H1 (cell line): ENCODE measurements at regions not wholly inside any gene's neighbourhood (a gene's known extent, or its start where the extent isn't known, plus 50 kb on each side); places are given as distances from the start of the nearest gene placed in this dataset.
"Not testable (repeated sequence)": the region's sequence is repeated elsewhere in the genome, so short reads cannot be mapped to it uniquely, and the experiment has no call there.

Experiments
- CTCF ChIA-PET: fragments of 300-600 bp; sonication (Branson Sonifier 250); formaldehyde crosslinking; loops from one replicate; lab custom pipeline; 2021; ENCODE audit not compliant: partially characterized antibody; lab: Charles Lee
- POLR2A ChIA-PET: fragments of 300-600 bp; sonication (Branson Sonifier 250); formaldehyde crosslinking; loops from one replicate; lab custom pipeline; 2021; ENCODE audit warnings: inconsistent platforms; ENCODE audit not compliant: partially characterized antibody; lab: Charles Lee
- DNase-seq, 2 experiments: peaks; one replicate each; pipeline versions ENCODE4 v3.0.0 to v3.0.0-alpha.2; 2010 to 2022; ENCODE audit warnings: low spot score in 2 of 2, low read depth in 1 of 2, mixed read lengths in 1 of 2
- FAIRE-seq: peaks from 2 replicates; lab custom pipeline; 2011; peaks lifted over from hg19 to GRCh38; lab: Jason Lieb, UNC
- H2AFZ ChIP-seq: 2 replicates; pipeline ENCODE4 v1.8.1; 2012; ENCODE audit warnings: low read length, inconsistent platforms
- H2AK5ac ChIP-seq: 2 replicates; pipeline ENCODE4 v1.6.1; 2013; ENCODE audit warnings: low read depth, low read length
- H2BK120ac ChIP-seq: replicated peaks from 2 replicates; pipeline ENCODE3; 2013; ENCODE audit warnings: low read depth, low read length, inconsistent platforms
- H2BK12ac ChIP-seq: 2 replicates; pipeline ENCODE4 v1.6.1; 2013; ENCODE audit warnings: low read depth, low read length
- H2BK15ac ChIP-seq: 2 replicates; pipeline ENCODE4 v1.6.1; 2013; ENCODE audit warnings: low read length
- H2BK20ac ChIP-seq: 2 replicates; pipeline ENCODE4 v1.6.1; 2013; ENCODE audit warnings: low read length
- H2BK5ac ChIP-seq: 2 replicates; pipeline ENCODE4 v1.6.1; 2013; ENCODE audit warnings: low read depth, low read length
- H3K14ac ChIP-seq: 2 replicates; pipeline ENCODE4 v1.6.1; 2013; ENCODE audit warnings: inconsistent platforms; ENCODE audit not compliant: insufficient read length
- H3K18ac ChIP-seq: 2 replicates; pipeline ENCODE4 v1.6.1; 2013; ENCODE audit warnings: low read length; ENCODE audit errors: extremely low read depth
- H3K23ac ChIP-seq: 2 replicates; pipeline ENCODE4 v1.6.1; 2013; ENCODE audit warnings: inconsistent platforms; ENCODE audit not compliant: insufficient read length
- H3K23me2 ChIP-seq: 2 replicates; pipeline ENCODE4 v1.6.1; 2013; ENCODE audit warnings: low read depth, low read length
- H3K27ac ChIP-seq: 2 replicates; pipeline ENCODE4 v1.6.1; 2011; ENCODE audit warnings: low read depth, low read length, inconsistent platforms
- H3K27me3 ChIP-seq, 4 experiments: replicated peaks in 1 of 4; 1 replicate in 1 of 4; 2 replicates in 3 of 4; pipeline versions ENCODE4 v1.6.1 to v1.8.1; 2011 to 2013; ENCODE audit warnings: low read length in 3 of 4, mild to moderate bottlenecking in 3 of 4, inconsistent platforms in 2 of 4, mixed read lengths in 2 of 4, moderate library complexity in 1 of 4; ENCODE audit not compliant: control insufficient read depth in 3 of 4, insufficient read depth in 3 of 4; ENCODE audit errors: extremely low read depth in 1 of 4
- H3K36me3 ChIP-seq, 4 experiments: 2 replicates each; pipeline versions ENCODE4 v1.6.1 to v1.8.1; 2011 to 2013; ENCODE audit warnings: mild to moderate bottlenecking in 4 of 4, low read length in 3 of 4, moderate library complexity in 2 of 4, control low read depth in 1 of 4, inconsistent platforms in 1 of 4; ENCODE audit not compliant: insufficient read depth in 4 of 4, control insufficient read depth in 2 of 4
- H3K4ac ChIP-seq: replicated peaks from 2 replicates; pipeline ENCODE3; 2013; ENCODE audit warnings: low read length, low read depth, mixed read lengths, inconsistent platforms; ENCODE audit not compliant: insufficient read length
- H3K4me1 ChIP-seq, 4 experiments: replicated peaks in 1 of 4; 1 replicate in 1 of 4; 2 replicates in 3 of 4; pipeline versions ENCODE4 v1.6.1 to v1.8.1; 2011 to 2013; ENCODE audit warnings: low read length in 3 of 4, inconsistent platforms in 2 of 4, mixed read lengths in 1 of 4; ENCODE audit not compliant: insufficient read depth in 4 of 4, control insufficient read depth in 3 of 4
- H3K4me2 ChIP-seq, 2 experiments: 2 replicates each; pipeline versions ENCODE4 v1.6.1 to v1.8.1; 2011 to 2013; ENCODE audit warnings: low read depth in 2 of 2, low read length in 2 of 2, control low read depth in 1 of 2, inconsistent platforms in 1 of 2, mild to moderate bottlenecking in 1 of 2; ENCODE audit not compliant: insufficient read depth in 1 of 2
- H3K4me3 ChIP-seq, 4 experiments: fragments of 200-600, 300-600 bp in 1 of 4; sonication (generic), shearing (Covaris generic), sonication (Bioruptor Twin) in 1 of 4; 2 replicates each; pipeline versions ENCODE4 v1.5.1 to v1.8.1; 2011 to 2016; ENCODE audit warnings: low read length in 4 of 4, low read depth in 3 of 4, control low read depth in 2 of 4, inconsistent platforms in 2 of 4, mild to moderate bottlenecking in 2 of 4, mixed read lengths in 1 of 4, moderate library complexity in 1 of 4; ENCODE audit not compliant: insufficient read depth in 2 of 4; ENCODE audit errors: extremely low read depth in 1 of 4
- H3K56ac ChIP-seq: replicated peaks from 2 replicates; pipeline ENCODE3; 2013; ENCODE audit warnings: low read depth, mild to moderate bottlenecking, mixed read lengths, low read length, inconsistent platforms; ENCODE audit not compliant: insufficient read length
- H3K79me1 ChIP-seq: 2 replicates; pipeline ENCODE4 v1.6.1; 2013; ENCODE audit warnings: low read depth, low read length, control low read depth
- H3K79me2 ChIP-seq, 2 experiments: 2 replicates each; pipeline versions ENCODE4 v1.6.1 to v1.8.1; 2012 to 2013; ENCODE audit warnings: low read length in 2 of 2, mild to moderate bottlenecking in 2 of 2, inconsistent platforms in 1 of 2; ENCODE audit not compliant: insufficient read depth in 2 of 2, control insufficient read depth in 1 of 2
- H3K9ac ChIP-seq, 4 experiments: replicated peaks in 1 of 4; 1 replicate in 1 of 4; 2 replicates in 3 of 4; pipeline versions ENCODE4 v1.6.1 to v1.8.1; 2011 to 2013; ENCODE audit warnings: low read depth in 3 of 4, low read length in 3 of 4, control low read depth in 2 of 4, mild to moderate bottlenecking in 2 of 4, moderate library complexity in 2 of 4, inconsistent platforms in 1 of 4; ENCODE audit errors: extremely low read depth in 1 of 4
- H3K9me3 ChIP-seq, 2 experiments: 2 replicates each; pipeline versions ENCODE4 v1.6.1 to v1.8.1; 2012 to 2013; ENCODE audit warnings: mild to moderate bottlenecking in 2 of 2, moderate library complexity in 2 of 2, control low read depth in 1 of 2, inconsistent platforms in 1 of 2, low read depth in 1 of 2, low read length in 1 of 2, mixed read lengths in 1 of 2; ENCODE audit not compliant: insufficient read depth in 2 of 2
- H4K20me1 ChIP-seq, 2 experiments: replicated peaks in 1 of 2; 2 replicates each; pipeline versions ENCODE3 to v1.8.1; 2011 to 2013; ENCODE audit warnings: inconsistent platforms in 2 of 2, low read length in 2 of 2, mild to moderate bottlenecking in 1 of 2; ENCODE audit not compliant: insufficient read depth in 2 of 2, control insufficient read depth in 1 of 2
- H4K5ac ChIP-seq: 2 replicates; pipeline ENCODE4 v1.6.1; 2013; ENCODE audit warnings: low read length, low read depth, mixed read lengths, inconsistent platforms; ENCODE audit not compliant: insufficient read length
- H4K8ac ChIP-seq: 2 replicates; pipeline ENCODE4 v1.8.0; 2013; ENCODE audit warnings: mild to moderate bottlenecking, moderate library complexity, low read length, inconsistent platforms; ENCODE audit not compliant: insufficient read depth; ENCODE audit errors: extremely low read depth
- H4K91ac ChIP-seq: replicated peaks from 2 replicates; pipeline ENCODE3; 2013; ENCODE audit warnings: low read length, mixed read lengths, inconsistent platforms; ENCODE audit not compliant: insufficient read length

GRCh38 chr12:33194389-33194788 lies 245.2 kb downstream of the SYT10 start:
- H3K9ac ChIP-seq, H3K27me3 ChIP-seq, H2BK20ac ChIP-seq, H3K79me2 ChIP-seq, H2BK5ac ChIP-seq, CTCF ChIA-PET, H3K9me3 ChIP-seq, DNase-seq, H3K4ac ChIP-seq, H4K20me1 ChIP-seq, H3K27ac ChIP-seq, H3K23ac ChIP-seq, H4K91ac ChIP-seq, H4K5ac ChIP-seq, H3K79me1 ChIP-seq, FAIRE-seq, H2BK120ac ChIP-seq, H3K4me2 ChIP-seq, H3K36me3 ChIP-seq, H2BK15ac ChIP-seq, H2AK5ac ChIP-seq, H2BK12ac ChIP-seq, H3K14ac ChIP-seq, H3K56ac ChIP-seq, H3K4me1 ChIP-seq, H2AFZ ChIP-seq, H4K8ac ChIP-seq, H3K23me2 ChIP-seq, POLR2A ChIA-PET, H3K18ac ChIP-seq, H3K4me3 ChIP-seq: not testable (repeated sequence)
